A204.1 (cell line): ENCODE measurements at regions not wholly inside any gene's neighbourhood (a gene's known extent, or its start where the extent isn't known, plus 50 kb on each side); places are given as distances from the start of the nearest gene placed in this dataset.

Experiments
- FAIRE-seq: peaks from 2 replicates; lab custom pipeline; 2012; peaks lifted over from hg19 to GRCh38; lab: Jason Lieb, UNC

- FAIRE-seq: no peak
Measured at GRCh38 chr17:72502371-72503341, 381.8 kb downstream of the SOX9 start.

- no peak for FAIRE-seq
Measured at GRCh38 chr17:72503556-72503955, 382.7 kb downstream of the SOX9 start.

- FAIRE-seq: no peak
Measured at GRCh38 chr17:72504783-72505182, 384.0 kb downstream of the SOX9 start.

GRCh38 chr17:72506773-72507172 is 386.0 kb downstream of the SOX9 start:
- FAIRE-seq: no peak

- no peak for FAIRE-seq
Measured at GRCh38 chr17:72507370-72507769, 386.6 kb downstream of the SOX9 start.

GRCh38 chr17:72510351-72511016 is 389.7 kb downstream of the SOX9 start:
- peak; percentile 9 for FAIRE-seq

GRCh38 chr17:72511242-72511641 is 390.4 kb downstream of the SOX9 start:
- no peak for FAIRE-seq

GRCh38 chr17:72511874-72512273 is 391.1 kb downstream of the SOX9 start:
- no peak for FAIRE-seq

- FAIRE-seq: no peak
Measured at GRCh38 chr17:72512649-72513556, 392.1 kb downstream of the SOX9 start.

GRCh38 chr17:72514321-72514861 is 393.6 kb downstream of the SOX9 start:
- FAIRE-seq: no peak

GRCh38 chr17:72514891-72515290 is 394.1 kb downstream of the SOX9 start:
- FAIRE-seq: no peak

GRCh38 chr17:72515291-72516065 is 394.7 kb downstream of the SOX9 start:
- no peak for FAIRE-seq

- FAIRE-seq: no peak
Measured at GRCh38 chr17:72516772-72517399, 396.1 kb downstream of the SOX9 start.

- FAIRE-seq: no peak
Measured at GRCh38 chr17:72517413-72518158, 396.8 kb downstream of the SOX9 start.

- no peak for FAIRE-seq
Measured at GRCh38 chr17:72518159-72518732, 397.4 kb downstream of the SOX9 start.

- FAIRE-seq: no peak
Measured at GRCh38 chr17:72518753-72519597, 398.2 kb downstream of the SOX9 start.

- FAIRE-seq: no peak
Measured at GRCh38 chr17:72519598-72519936, 398.7 kb downstream of the SOX9 start.

- no peak for FAIRE-seq
Measured at GRCh38 chr17:72520665-72521303, 400.0 kb downstream of the SOX9 start.
